ENCODE measurements at regions not wholly inside any gene's neighbourhood (a gene's known extent, or its start where the extent isn't known, plus 50 kb on each side); places are given as distances from the start of the nearest gene placed in this dataset.
A peak's percentile ranks its signal among the peaks of the same experiment; 100 is the strongest.

DNA sequence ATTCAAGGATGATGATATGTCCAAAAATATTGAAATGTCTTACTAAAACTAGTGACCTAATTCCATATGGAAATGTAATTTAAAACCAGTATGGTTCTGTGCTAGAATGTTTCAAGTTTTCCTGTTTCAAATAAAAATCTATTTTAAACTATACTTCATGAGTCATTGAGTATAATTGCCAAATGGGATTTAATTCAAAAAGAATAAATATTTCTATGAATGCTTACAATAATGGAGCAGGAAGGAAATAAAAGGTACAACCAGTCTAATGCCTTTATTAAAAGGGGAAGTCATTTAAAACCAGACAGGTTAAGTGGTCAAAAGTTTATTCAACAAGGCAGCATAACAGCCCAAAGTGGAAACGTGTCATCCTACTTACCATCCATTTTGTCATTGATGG lies 2347.1 kb downstream of the PCDH7 start:
- peaks cover 0 to under 1% (median 0%) of the 10 kb centered on the region in 4 donors for H3K4me1 ChIP-seq
- H3K9me3 ChIP-seq: peaks cover 0 to 9% (median 0%) of the 10 kb centered on the region in 4 donors
- no peak overlapping the region for H3K27ac ChIP-seq
- no peaks in the 10 kb centered on the region for H3K27me3 ChIP-seq
- H3K4me3 ChIP-seq: no peak overlapping the region
- no peak for DNase-seq
- intact Hi-C loops (cut with DNase I; ENCODE audit: low total_unique reads): no loop called here
- TF ChIP-seq EP300 (IDR thresholded peaks at IDR 0.05) (no peak), POLR2AphosphoS5 (IDR thresholded peaks at IDR 0.05) (no peak), POLR2A (IDR thresholded peaks at IDR 0.05) (no peak)
- TF ChIP-seq, protein P1, sequence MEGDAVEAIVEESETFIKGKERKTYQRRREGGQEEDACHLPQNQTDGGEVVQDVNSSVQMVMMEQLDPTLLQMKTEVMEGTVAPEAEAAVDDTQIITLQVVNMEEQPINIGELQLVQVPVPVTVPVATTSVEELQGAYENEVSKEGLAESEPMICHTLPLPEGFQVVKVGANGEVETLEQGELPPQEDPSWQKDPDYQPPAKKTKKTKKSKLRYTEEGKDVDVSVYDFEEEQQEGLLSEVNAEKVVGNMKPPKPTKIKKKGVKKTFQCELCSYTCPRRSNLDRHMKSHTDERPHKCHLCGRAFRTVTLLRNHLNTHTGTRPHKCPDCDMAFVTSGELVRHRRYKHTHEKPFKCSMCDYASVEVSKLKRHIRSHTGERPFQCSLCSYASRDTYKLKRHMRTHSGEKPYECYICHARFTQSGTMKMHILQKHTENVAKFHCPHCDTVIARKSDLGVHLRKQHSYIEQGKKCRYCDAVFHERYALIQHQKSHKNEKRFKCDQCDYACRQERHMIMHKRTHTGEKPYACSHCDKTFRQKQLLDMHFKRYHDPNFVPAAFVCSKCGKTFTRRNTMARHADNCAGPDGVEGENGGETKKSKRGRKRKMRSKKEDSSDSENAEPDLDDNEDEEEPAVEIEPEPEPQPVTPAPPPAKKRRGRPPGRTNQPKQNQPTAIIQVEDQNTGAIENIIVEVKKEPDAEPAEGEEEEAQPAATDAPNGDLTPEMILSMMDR (IDR thresholded peaks at IDR 0.05): no peak
- 41 to 62% (median 57%) methylated on average over 1 of the region's 1 CpG for WGBS, 5 donors
- no peaks in the 10 kb centered on the region for H3K36me3 ChIP-seq

- intact Hi-C loops (cut with DNase I; ENCODE audit: low total_unique reads): no loop called here
- Histone ChIP-seq H3K27ac (no peak overlapping the region), H3K4me3 (no peak overlapping the region), H3K27me3 (no peaks in the 10 kb centered on the region), H3K9me3 (peaks cover 0 to 9% (median 0%) of the 10 kb centered on the region in 4 donors), H3K36me3 (no peaks in the 10 kb centered on the region), H3K4me1 (peaks cover 0 to 9% (median 0%) of the 10 kb centered on the region in 4 donors)
- no peak for DNase-seq
- TF ChIP-seq POLR2A (IDR thresholded peaks at IDR 0.05) (no peak), EP300 (IDR thresholded peaks at IDR 0.05) (no peak), POLR2AphosphoS5 (IDR thresholded peaks at IDR 0.05) (no peak)
- TF ChIP-seq, protein P1 (IDR thresholded peaks at IDR 0.05): no peak
- 61 to 90% (median 65%) methylated on average over 1 of the region's 1 CpG for WGBS, 5 donors
Observed at GRCh38 chr4:33068539-33068938, 2348.4 kb downstream of the PCDH7 start.

DNA sequence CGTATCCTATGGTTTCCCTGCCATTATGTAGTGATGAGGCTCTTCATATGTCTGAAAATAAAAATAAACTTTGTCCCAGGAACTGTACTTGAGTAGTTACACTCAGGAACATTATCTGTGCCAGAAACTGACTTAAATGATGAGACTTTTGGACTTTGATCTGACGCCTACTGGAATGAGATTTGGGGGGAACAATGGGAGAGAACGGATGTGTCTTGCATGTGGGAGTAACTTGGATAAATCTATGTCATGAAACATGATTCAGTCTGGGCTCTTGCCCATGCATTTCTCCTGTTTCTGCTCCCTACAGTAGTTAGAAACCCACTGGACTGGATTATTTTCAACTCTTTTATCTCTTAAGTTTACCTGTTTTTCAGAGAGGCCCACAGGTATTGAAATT lies 2351.4 kb downstream of the PCDH7 start:
- H3K27me3 ChIP-seq: no peaks in the 10 kb centered on the region
- 46 to 65% (median 62%) methylated on average over 3 of the region's 3 CpGs for WGBS, 5 donors

GRCh38 chr4:33072298-33073089 lies 2352.3 kb downstream of the PCDH7 start:
- Histone ChIP-seq H3K27me3 (no peaks in the 10 kb centered on the region), H3K4me3 (no peak overlapping the region), H3K27ac (no peak overlapping the region), H3K4me1 (peaks cover 0 to 9% (median 0%) of the 10 kb centered on the region in 4 donors), H3K36me3 (no peaks in the 10 kb centered on the region), H3K9me3 (peaks cover 0 to 9% (median 0%) of the 10 kb centered on the region in 4 donors)
- 42 to 51% (median 45%) methylated on average over 5 of the region's 5 CpGs for WGBS, 5 donors
- no peak for DNase-seq
- intact Hi-C loops (cut with DNase I; ENCODE audit: low total_unique reads): no loop called here
- TF ChIP-seq, protein P1 (IDR thresholded peaks at IDR 0.05): no peak
- TF ChIP-seq EP300 (IDR thresholded peaks at IDR 0.05) (no peak), POLR2A (IDR thresholded peaks at IDR 0.05) (no peak), POLR2AphosphoS5 (IDR thresholded peaks at IDR 0.05) (no peak)

More for the DNA sequence above, 2351.4 kb downstream of the PCDH7 start:
- Histone ChIP-seq H3K9me3 (peaks cover 0 to 9% (median 0%) of the 10 kb centered on the region in 4 donors), H3K27ac (no peak overlapping the region), H3K4me1 (peaks cover 0 to 9% (median 0%) of the 10 kb centered on the region in 4 donors), H3K4me3 (no peak overlapping the region), H3K36me3 (no peaks in the 10 kb centered on the region)
- TF ChIP-seq POLR2AphosphoS5 (IDR thresholded peaks at IDR 0.05) (no peak), POLR2A (IDR thresholded peaks at IDR 0.05) (no peak), EP300 (IDR thresholded peaks at IDR 0.05) (no peak)
- TF ChIP-seq, protein P1 (IDR thresholded peaks at IDR 0.05): no peak
- DNase-seq: peak in 1 of 2 donors; percentile 41
- intact Hi-C loops (cut with DNase I; ENCODE audit: low total_unique reads): no loop called here

Data from stomach (tissue), 8 donors.